G401 (cell line): ENCODE measurements at regions not wholly inside any gene's neighbourhood (a gene's known extent, or its start where the extent isn't known, plus 50 kb on each side); places are given as distances from the start of the nearest gene placed in this dataset.
"Not testable (repeated sequence)": the region's sequence is repeated elsewhere in the genome, so short reads cannot be mapped to it uniquely, and the experiment has no call there.

Experiments
- DNase-seq: peaks from one replicate; pipeline ENCODE4 v3.0.0-alpha.2; 2015; ENCODE audit warnings: low spot score
- in situ Hi-C: cut with HindIII; loops from 2 replicates; pipeline ENCODE4 v1.10.0; 2016; ENCODE audit warnings: low sequenced_read_pairs, mixed read lengths

GRCh38 chr14:71741241-71741640 is 191.0 kb upstream of the RGS6 start:
- in situ Hi-C loops = no loop called here
- DNase-seq = no peak

GRCh38 chr14:71742485-71742884 is 189.7 kb upstream of the RGS6 start:
- in situ Hi-C loops = no loop called here
- DNase-seq = no peak

GRCh38 chr14:71745072-71745471 is 187.2 kb upstream of the RGS6 start:
- DNase-seq = no peak
- in situ Hi-C loops = no loop called here

- no peak for DNase-seq
- in situ Hi-C loops = no loop called here
Measured at GRCh38 chr14:71748196-71748595, 184.0 kb upstream of the RGS6 start.

GRCh38 chr14:71749613-71750238 is 182.5 kb upstream of the RGS6 start:
- in situ Hi-C loops = no loop called here
- no peak for DNase-seq

GRCh38 chr14:71751264-71751663 is 181.0 kb upstream of the RGS6 start:
- in situ Hi-C loops = no loop called here
- DNase-seq = no peak

DNA sequence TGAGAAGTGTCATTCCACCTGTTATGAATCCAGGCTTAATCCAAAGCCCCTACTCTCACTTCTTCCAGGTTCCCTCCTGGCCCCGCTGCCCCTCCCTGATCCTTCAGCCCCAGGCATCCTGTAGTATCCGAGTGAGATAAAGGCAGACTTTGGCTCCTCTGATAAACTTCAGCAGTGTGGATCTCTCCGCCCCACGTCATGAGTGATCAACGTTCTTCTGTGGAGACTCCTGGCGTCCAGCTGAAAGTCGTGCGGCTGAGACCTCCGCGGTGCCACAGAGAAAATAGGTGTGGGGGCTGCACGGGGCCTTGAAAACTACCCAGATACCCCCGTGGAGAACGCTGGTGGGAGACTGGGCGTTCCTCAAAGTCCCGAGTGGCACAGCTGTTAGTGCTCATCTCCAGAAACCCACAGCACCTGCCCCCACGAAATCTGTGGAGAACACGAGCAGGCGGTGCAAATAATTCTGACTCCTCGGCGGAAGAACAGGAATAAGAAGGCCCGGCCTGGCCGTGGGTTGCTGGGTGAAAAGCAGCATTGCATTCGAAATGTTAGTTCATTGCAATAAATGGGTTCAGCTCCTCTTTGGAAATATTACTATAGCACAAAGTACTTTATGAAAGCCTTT is 180.0 kb upstream of the RGS6 start:
- in situ Hi-C loops = no loop called here
- DNase-seq = no peak

DNA sequence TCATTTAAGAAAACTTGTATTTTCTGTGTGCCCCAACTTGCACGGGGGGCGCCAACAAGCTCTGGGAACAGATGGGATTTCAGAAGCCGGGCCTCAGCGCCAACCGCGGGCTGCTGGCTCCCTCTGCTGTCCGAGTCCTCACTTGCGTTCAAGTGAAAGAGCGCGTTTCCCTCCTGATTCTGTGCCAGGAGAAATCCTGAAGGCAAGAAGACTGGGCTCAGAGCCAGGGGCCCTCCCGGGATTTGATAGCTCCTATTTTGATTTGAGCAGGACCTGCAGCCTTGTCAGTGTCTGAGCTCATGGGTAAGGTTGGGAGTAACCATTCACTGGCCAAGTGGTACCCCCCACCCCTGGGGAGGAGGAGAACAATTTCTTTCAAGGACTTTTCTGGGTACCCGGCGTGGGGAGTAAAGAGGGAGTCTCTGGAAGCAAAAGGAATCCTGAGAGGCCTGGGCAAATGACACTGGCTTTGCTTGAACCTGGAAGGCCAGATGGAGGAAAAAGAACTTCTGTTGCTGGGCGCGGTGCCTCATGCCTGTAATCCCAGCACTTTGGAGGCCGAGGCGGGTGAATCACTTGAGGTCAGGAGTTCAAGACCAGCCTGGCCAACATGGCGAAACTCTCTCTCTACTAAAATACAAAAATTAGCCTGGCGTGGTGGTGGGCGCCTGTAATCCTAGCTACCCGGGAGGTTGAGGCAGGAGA is 179.0 kb upstream of the RGS6 start:
- peak; percentile 89 for DNase-seq
- in situ Hi-C loops = no loop called here

GRCh38 chr14:71753976-71754375 is 178.3 kb upstream of the RGS6 start:
- in situ Hi-C loops = no loop called here

GRCh38 chr14:71754422-71755095 is 177.7 kb upstream of the RGS6 start:
- no peak for DNase-seq
- in situ Hi-C loops = no loop called here

More at GRCh38 chr14:71753976-71754375, 178.3 kb upstream of the RGS6 start:
- no peak for DNase-seq

DNA sequence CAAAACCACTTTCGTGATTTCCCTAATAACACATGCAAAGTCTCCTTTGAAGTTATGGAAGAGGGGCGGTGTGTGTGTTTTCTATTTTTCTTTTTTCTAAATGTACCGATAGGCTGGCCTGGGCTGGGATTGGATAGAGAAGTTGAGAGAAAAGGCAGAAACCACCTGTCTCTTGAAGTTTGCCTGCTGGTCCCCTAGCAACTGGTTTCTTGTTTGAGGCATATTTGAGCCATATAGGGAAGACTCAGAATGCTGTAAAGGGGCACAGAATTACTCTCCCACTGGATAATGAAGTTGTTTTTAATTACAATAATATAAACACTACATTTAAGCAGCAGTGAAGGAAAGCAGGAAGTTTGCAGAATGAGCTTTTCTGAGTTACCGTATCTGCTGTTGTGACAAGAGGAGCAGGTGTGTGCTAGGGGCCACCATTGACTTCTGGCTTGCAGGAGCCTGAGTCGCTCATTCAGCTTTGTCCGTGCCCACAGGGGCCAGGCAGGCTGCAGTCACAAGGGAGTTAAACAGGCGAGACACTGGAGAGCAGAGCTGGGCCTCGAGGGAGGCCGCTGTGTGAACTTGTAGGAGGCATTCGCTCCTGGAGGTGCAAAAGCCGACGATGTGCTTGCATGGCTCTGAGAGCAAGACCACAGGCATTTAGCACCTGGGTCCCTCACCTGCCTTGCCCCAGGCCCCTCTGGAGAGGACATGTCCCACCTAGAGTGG is 173.8 kb upstream of the RGS6 start:
- no peak for DNase-seq
- in situ Hi-C loops = no loop called here

DNA sequence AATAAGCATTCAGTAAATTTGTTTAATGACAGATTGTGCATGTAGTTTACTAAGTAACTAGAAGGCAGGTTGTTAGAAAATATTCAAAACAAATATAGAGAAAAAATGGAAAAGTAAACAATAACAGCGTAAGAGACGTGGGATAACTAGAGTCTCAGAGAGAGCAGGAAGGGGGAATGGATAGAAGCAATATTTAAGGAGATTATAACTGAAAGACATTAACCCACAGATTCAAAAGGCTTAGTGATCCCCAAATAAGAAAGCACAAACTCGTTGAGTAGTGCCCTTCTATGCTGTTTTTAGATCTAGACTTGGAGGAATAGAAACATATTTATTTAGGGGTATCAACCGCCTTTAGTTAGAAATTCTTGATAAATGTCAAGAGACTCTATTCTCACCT is 169.7 kb upstream of the RGS6 start:
- DNase-seq = no peak
- in situ Hi-C loops = no loop called here

DNA sequence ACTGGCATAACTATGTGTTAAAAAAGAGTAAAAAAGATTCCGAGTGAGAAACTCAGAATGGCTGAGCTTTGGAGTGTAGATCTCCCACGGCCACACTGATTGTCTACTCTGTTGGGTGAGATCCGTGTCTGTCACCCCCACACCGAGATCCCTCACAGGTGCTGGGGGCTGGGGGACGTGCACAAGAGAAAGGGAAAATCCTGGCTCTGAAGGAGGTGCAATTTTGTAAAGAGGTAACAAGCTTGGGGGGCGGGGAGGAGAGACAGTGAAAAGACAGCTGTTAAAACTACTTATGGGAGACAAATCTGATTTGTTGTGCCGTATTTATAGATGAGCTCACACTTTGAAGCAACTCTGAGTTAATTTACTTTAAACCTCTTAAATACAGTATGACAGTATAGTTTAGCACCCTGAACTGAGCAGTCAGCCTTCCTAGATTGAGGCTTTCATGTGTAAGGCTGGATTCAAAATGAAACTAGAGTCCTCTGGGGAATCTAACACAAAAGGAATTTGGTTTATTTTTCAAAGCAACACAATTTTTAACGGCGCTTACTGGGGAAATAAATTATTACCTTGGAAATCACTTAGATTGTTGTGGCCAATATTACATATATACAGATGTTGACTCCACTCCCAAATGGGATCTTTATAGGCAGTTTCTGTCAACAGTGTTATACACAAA is 167.4 kb upstream of the RGS6 start:
- in situ Hi-C loops = no loop called here
- no peak for DNase-seq

- in situ Hi-C loops = no loop called here
- no peak for DNase-seq
Measured at GRCh38 chr14:71765505-71765904, 166.7 kb upstream of the RGS6 start.

DNA sequence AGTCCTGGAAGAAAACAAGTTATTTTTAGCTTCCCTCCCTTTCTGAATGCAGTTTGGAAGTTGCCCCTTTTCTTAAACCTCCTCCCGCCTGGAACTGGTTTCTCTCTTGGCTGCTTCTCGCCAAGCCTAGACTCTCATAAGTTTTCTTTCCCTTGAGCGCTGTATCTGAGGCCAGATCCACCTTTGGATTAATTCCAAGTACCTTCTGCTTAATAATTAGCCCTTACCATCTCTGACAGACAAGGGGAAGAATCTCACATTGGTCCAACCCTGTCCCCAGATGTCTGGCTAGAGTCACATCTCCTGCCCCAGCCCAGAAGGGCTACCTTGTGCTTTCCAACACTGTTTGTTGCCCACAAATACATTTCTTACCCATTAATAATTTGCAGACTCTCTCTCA is 161.8 kb upstream of the RGS6 start:
- DNase-seq = no peak
- in situ Hi-C loops = no loop called here

DNA sequence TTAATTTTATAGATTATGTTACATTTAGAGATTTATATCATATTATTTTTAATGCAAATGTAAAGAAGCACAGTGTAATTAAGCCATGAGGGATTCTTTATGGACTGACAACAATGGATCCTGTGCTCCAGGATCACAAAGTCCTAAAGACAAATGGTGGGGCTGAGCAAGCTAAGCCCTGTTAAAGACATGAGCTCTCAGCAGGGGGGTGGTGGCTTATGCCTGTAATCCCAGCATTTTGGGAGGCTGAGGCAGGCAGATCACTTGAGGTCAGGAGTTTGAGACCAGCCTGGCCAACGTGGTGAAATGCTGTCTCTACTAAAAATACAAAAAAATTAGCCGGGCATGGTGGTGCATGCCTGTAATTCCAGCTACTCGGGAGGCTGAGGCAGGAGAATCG is 160.8 kb upstream of the RGS6 start:
- not testable (repeated sequence) for DNase-seq

GRCh38 chr14:71771996-71772395 is 160.2 kb upstream of the RGS6 start:
- in situ Hi-C loops, DNase-seq: not testable (repeated sequence)

More for the DNA sequence above, 160.8 kb upstream of the RGS6 start:
- in situ Hi-C loops = not testable (repeated sequence)

GRCh38 chr14:71773898-71774481 is 158.2 kb upstream of the RGS6 start:
- in situ Hi-C loops = no loop called here
- no peak for DNase-seq
